Endothelial cell of umbilical vein (primary cell): ENCODE measurements at regions not wholly inside any gene's neighbourhood (a gene's known extent, or its start where the extent isn't known, plus 50 kb on each side); places are given as distances from the start of the nearest gene placed in this dataset.

Experiments
- BruUV-seq: library from RNA; stranded (reverse); fragments of 400-500 nt; replicated peaks from 2 replicates; lab custom pipeline; 2021; lab: Mats Ljungman, UMichigan
- CTCF ChIA-PET: fragments of 300-600, 350-600 bp; sonication (Branson Sonifier 250); formaldehyde crosslinking; loops from one replicate; lab custom pipeline; 2021; ENCODE audit warnings: antibody characterized with exemption, inconsistent platforms; lab: Charles Lee
- POLR2A ChIA-PET: fragments of 300-600, 350-600 bp; sonication (Branson Sonifier 250); formaldehyde crosslinking; loops from one replicate; lab custom pipeline; 2021; ENCODE audit warnings: antibody characterized with exemption, inconsistent platforms; lab: Charles Lee
- DNase-seq: peaks from one replicate; pipeline ENCODE4 v3.0.0-alpha.2; 2011; ENCODE audit warnings: low read depth, low spot score
- FAIRE-seq: peaks from 2 replicates; lab custom pipeline; 2011; peaks lifted over from hg19 to GRCh38; lab: Jason Lieb, UNC
- H2AFZ ChIP-seq: 2 replicates; pipeline ENCODE4 v1.6.0; 2012; ENCODE audit warnings: low read depth, low read length, control low read depth, inconsistent platforms
- H3K27ac ChIP-seq: 2 replicates; pipeline ENCODE4 v1.5.1; 2011; ENCODE audit warnings: low read depth, mild to moderate bottlenecking, control low read depth, low read length, moderate library complexity; ENCODE audit not compliant: insufficient read depth
- H3K27me3 ChIP-seq, 2 experiments: 2 replicates each; pipeline versions ENCODE4 v1.6.0 to v1.6.1; 2011; ENCODE audit warnings: low read length in 2 of 2, mixed read lengths in 1 of 2; ENCODE audit not compliant: control insufficient read depth in 2 of 2, insufficient read depth in 2 of 2
- H3K36me3 ChIP-seq, 2 experiments: 2 replicates in 1 of 2; 3 replicates in 1 of 2; pipeline ENCODE4 v1.5.1; 2011; ENCODE audit warnings: low read length in 2 of 2, mild to moderate bottlenecking in 1 of 2, moderate library complexity in 1 of 2; ENCODE audit not compliant: control insufficient read depth in 2 of 2, insufficient read depth in 2 of 2; ENCODE audit errors: extremely low read depth in 1 of 2
- H3K4me1 ChIP-seq: 3 replicates; pipeline ENCODE4 v1.5.1; 2011; ENCODE audit warnings: mild to moderate bottlenecking, low read length; ENCODE audit not compliant: control insufficient read depth, insufficient read depth; ENCODE audit errors: extremely low read depth
- H3K4me2 ChIP-seq: 2 replicates; pipeline ENCODE4 v1.6.1; 2011; ENCODE audit warnings: low read length, control low read depth, mixed read lengths; ENCODE audit not compliant: insufficient read depth
- H3K4me3 ChIP-seq, 3 experiments: fragments of 200-600 bp in 1 of 3; sonication (generic), shearing (Covaris generic) in 1 of 3; replicated peaks in 1 of 3; 2 replicates each; pipeline ENCODE4 v1.5.1; 2011 to 2016; ENCODE audit warnings: control low read depth in 3 of 3, low read length in 3 of 3, mild to moderate bottlenecking in 2 of 3, inconsistent platforms in 1 of 3, low read depth in 1 of 3, moderate library complexity in 1 of 3; ENCODE audit not compliant: insufficient read depth in 1 of 3
- H3K79me2 ChIP-seq: 2 replicates; pipeline ENCODE4 v1.6.0; 2012; ENCODE audit warnings: low read length, inconsistent platforms; ENCODE audit not compliant: control insufficient read depth, insufficient read depth
- H3K9ac ChIP-seq: replicated peaks from 2 replicates; pipeline ENCODE3; 2011; ENCODE audit warnings: low read length, control low read depth; ENCODE audit not compliant: insufficient read depth; ENCODE audit errors: extremely low read depth
- H3K9me1 ChIP-seq: replicated peaks from 3 replicates; pipeline ENCODE4 v1.6.0; 2011; ENCODE audit warnings: mild to moderate bottlenecking, low read length; ENCODE audit not compliant: control insufficient read depth, insufficient read depth; ENCODE audit errors: extremely low read depth
- H3K9me3 ChIP-seq: replicated peaks from 2 replicates; pipeline ENCODE4 v1.5.1; 2012; ENCODE audit warnings: low read length, inconsistent platforms; ENCODE audit not compliant: control insufficient read depth, insufficient read depth
- H4K20me1 ChIP-seq: replicated peaks from 2 replicates; pipeline ENCODE3; 2011; ENCODE audit warnings: mild to moderate bottlenecking, low read length; ENCODE audit not compliant: control insufficient read depth, insufficient read depth; ENCODE audit errors: extremely low read depth
- CTCF ChIP-seq, 2 donors: IDR thresholded peaks; 1 replicate in 1 of 2; 2 replicates in 1 of 2; pipeline ENCODE4 v1.5.1; 2011; ENCODE audit warnings: low read length in 2 of 2, mild to moderate bottlenecking in 2 of 2, moderate library complexity in 2 of 2, control low read depth in 1 of 2, inconsistent platforms in 1 of 2, low read depth in 1 of 2; ENCODE audit not compliant: insufficient read depth in 1 of 2; ENCODE audit errors: extremely low read depth in 1 of 2
- EZH2 ChIP-seq: IDR thresholded peaks from 2 replicates; pipeline ENCODE4 v1.6.1; 2012; ENCODE audit warnings: borderline replicate concordance, low read depth, mild to moderate bottlenecking, moderate library complexity, low read length, inconsistent platforms; ENCODE audit not compliant: severe bottlenecking
- FOS ChIP-seq: IDR thresholded peaks from 2 replicates; pipeline ENCODE4 v1.6.1; 2011; ENCODE audit warnings: mild to moderate bottlenecking, low read length, moderate library complexity, borderline replicate concordance; ENCODE audit not compliant: insufficient read depth
- GATA2 ChIP-seq: IDR thresholded peaks from 2 replicates; pipeline ENCODE4 v1.7.0; 2011; ENCODE audit warnings: low read depth, mild to moderate bottlenecking, moderate library complexity, mixed read lengths, low read length; ENCODE audit not compliant: insufficient read length, insufficient read depth
- JUN ChIP-seq: IDR thresholded peaks from 2 replicates; pipeline ENCODE4 v1.6.1; 2011; ENCODE audit warnings: borderline replicate concordance, low read depth; ENCODE audit not compliant: insufficient read length, insufficient read depth
- MAX ChIP-seq: IDR thresholded peaks from 2 replicates; pipeline ENCODE4 v1.6.1; 2011; ENCODE audit not compliant: insufficient read depth, insufficient read length
- MYC ChIP-seq: IDR thresholded peaks from one replicate; pipeline ENCODE4 v1.6.1; 2011; ENCODE audit warnings: mild to moderate bottlenecking, low read depth, low read length
- POLR2A ChIP-seq: IDR thresholded peaks from 2 replicates; pipeline ENCODE4 v1.6.1; 2012; ENCODE audit warnings: low read depth, mild to moderate bottlenecking, control low read depth, low read length
- POLR2AphosphoS5 ChIP-seq: IDR thresholded peaks from 2 replicates; pipeline ENCODE4 v1.6.1; 2012; ENCODE audit warnings: low read depth, mild to moderate bottlenecking, control low read depth, low read length, moderate library complexity; ENCODE audit not compliant: insufficient read depth
- dilution Hi-C: fragments of 300-500 bp; cut with MboI; formaldehyde crosslinking; loops from one replicate; pipeline ENCODE4 v1.15.0; 2019; ENCODE audit warnings: low sequenced_read_pairs; ENCODE audit not compliant: extremely low pct_ligation_motif_present
- intact Hi-C: fragments of 100-400 bp; cut with micrococcal nuclease; formaldehyde crosslinking; loops from one replicate; pipeline ENCODE4 v1.10.0; 2022

- Histone ChIP-seq H3K9me1 (no peaks in the 10 kb centered on the region), H3K27me3 (no peaks in the 10 kb centered on the region), H3K9me3 (no peaks in the 10 kb centered on the region), H3K9ac (no peak overlapping the region), H3K36me3 (no peaks in the 10 kb centered on the region), H3K4me2 (no peak overlapping the region), H3K79me2 (no peaks in the 10 kb centered on the region), H3K4me1 (no peaks in the 10 kb centered on the region), H3K4me3 (no peak overlapping the region), H3K27ac (no peak overlapping the region), H2AFZ (no peak overlapping the region), H4K20me1 (no peaks in the 10 kb centered on the region)
- TF ChIP-seq POLR2A (no peak), EZH2 (no peak), POLR2AphosphoS5 (no peak), MYC (no peak), JUN (no peak), FOS (no peak), MAX (no peak), CTCF (IDR thresholded peaks at IDR 0.05; ENCODE audit: extremely low read depth in 1 of 2, insufficient read depth in 1 of 2, low read depth in 1 of 2, low read length in 2 of 2) (no peak), GATA2 (no peak)
- no peak for DNase-seq
- dilution Hi-C loops (no loop called here), intact Hi-C loops (no loop called here)
- ChIA-PET POLR2A (no interaction called here), CTCF (no interaction called here)
- FAIRE-seq, result no peak
- BruUV-seq, result no TSS peak
Observed at GRCh38 chr5:18742830-18743229, 1108.6 kb downstream of the TAF11L14 start.
